ENCODE measurements at regions not wholly inside any gene's neighbourhood (a gene's known extent, or its start where the extent isn't known, plus 50 kb on each side); places are given as distances from the start of the nearest gene placed in this dataset.

- no peak for TF ChIP-seq EZH2 (IDR thresholded peaks at IDR 0.05)
- no peak for TF ChIP-seq POLR2AphosphoS5 (IDR thresholded peaks at IDR 0.05; ENCODE audit: borderline replicate concordance, low read depth, low read length)
These were observed 294.6 kb downstream of the MEX3B start for GRCh38 chr15:81751256-81751655.

Measured in SK-N-MC (cell line).